ENCODE measurements at regions not wholly inside any gene's neighbourhood (a gene's known extent, or its start where the extent isn't known, plus 50 kb on each side); places are given as distances from the start of the nearest gene placed in this dataset.

DNA sequence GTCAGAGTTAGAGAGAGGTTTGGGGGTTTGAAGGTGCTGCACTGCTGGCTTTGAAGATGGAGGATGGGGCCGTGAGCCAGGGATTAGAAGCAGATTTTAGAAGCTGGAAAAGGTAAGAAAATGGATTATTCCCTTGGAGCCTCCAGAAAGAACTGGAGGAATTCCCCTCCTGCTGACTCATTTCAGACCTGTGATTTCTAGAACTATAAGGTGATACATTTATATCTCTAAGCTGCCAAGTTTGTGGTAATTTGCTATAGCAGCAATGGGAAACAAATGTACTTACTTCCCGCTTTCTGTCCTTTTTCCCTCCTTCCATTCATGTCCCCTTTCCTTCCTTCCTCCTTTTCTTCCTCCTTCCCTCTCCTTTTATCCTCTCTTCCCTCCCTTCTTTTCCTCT lies 78.5 kb upstream of the PCDH8 start:
- no peak overlapping the region for H3K4me3 ChIP-seq (ENCODE audit: low read depth, low read length)
- ChIA-PET CTCF (no interaction called here), POLR2A (no interaction called here)
- no peak for DNase-seq (ENCODE audit: low read depth, low spot score)
- no peak for TF ChIP-seq CTCF (IDR thresholded peaks at IDR 0.05; ENCODE audit: insufficient read depth, low read length, missing control alignments)

DNA sequence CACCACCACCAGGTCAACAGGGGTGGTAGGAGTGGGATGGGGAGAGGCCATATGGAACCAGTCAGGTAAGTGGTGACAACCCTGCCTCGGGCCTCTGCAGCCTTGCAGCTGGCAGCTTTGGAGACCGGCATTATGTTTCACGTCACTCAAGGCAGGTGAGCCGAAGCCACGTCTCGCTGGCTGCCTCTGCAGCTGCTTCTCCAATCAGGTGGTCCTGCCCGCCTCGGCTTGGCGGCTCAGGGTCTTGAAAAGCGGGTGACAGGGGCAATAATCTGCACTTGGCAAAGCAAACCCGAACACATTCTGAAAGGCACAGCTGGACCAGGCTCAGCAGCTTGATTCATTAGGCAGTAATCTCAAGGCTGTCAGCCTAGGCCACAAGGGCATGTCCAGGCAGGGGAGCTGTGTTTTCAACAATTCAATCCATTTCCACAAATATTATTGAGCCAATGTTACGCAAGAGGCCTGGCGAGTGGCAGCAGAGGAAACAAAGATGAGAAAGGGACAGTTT lies 77.4 kb upstream of the PCDH8 start:
- DNase-seq (ENCODE audit: low read depth, low spot score) = no peak
- no peak overlapping the region for H3K4me3 ChIP-seq (ENCODE audit: low read depth, low read length)
- TF ChIP-seq CTCF (IDR thresholded peaks at IDR 0.05; ENCODE audit: insufficient read depth, low read length, missing control alignments) = no peak
- ChIA-PET CTCF (no interaction called here), POLR2A (no interaction called here)

DNA sequence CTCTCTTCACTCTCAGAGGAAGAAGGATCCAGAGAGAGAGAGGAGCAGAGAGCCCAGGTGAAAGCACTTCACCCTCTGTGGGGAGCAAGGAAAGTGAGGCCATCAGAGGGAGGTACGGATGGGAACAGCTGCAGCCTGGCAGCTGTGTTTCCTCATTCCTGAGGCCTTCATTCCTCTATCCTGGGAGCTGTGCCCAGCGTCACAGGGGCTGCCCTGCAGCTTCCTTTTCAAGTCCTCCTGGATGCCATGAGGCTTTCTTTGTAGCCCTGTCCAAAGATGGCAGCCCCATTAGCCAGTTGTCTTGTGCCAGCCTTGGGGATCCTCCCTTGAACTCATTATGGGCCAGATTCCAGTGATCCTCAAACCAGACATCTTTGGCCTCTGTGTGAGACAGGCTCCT lies 76.8 kb upstream of the PCDH8 start:
- ChIA-PET CTCF (no interaction called here), POLR2A (no interaction called here)
- no peak for TF ChIP-seq CTCF (IDR thresholded peaks at IDR 0.05; ENCODE audit: insufficient read depth, low read length, missing control alignments)
- no peak for DNase-seq (ENCODE audit: low read depth, low spot score)
- no peak overlapping the region for H3K4me3 ChIP-seq (ENCODE audit: low read depth, low read length)

DNA sequence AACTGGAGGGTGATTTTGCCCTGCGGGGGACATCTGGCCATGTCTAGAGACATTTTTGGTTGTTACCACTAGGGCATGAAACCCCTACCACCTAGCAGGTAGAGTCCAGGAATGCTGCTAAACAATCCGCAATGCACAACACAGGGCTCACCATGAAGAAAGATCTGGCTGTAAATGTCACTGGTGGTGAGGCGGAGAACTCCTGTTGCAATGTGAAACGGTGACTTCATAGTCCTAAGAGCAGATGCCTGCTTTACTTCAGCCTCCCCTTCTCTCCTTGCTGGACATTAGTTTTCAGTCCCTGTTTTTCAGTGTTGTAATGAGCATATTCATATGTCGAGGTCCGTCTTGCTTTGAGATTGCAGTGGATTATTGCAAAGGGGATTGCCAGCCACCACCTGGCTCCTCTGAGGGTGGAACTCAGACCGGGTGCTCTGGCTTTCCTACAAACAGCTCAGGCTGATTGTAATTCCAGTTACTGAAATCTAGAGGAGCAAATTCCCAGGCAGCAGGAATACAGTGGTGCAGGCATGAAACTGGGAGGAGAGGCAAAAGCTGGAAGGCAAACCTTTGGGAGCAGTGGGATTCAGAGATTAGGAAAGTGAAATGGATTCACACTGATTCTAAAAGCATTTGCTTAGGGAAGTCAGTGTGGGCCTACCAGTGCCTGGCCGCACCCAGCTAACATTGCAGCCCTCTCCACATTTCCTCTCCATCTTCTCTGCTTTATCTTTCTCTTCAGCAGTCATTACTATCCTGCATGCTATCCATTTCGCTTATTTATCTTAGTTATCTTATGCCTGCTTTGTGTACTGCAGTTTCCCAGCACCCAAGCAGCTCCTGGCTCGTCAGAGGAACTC lies 76.1 kb upstream of the PCDH8 start:
- TF ChIP-seq CTCF (IDR thresholded peaks at IDR 0.05; ENCODE audit: insufficient read depth, low read length, missing control alignments) = no peak
- H3K4me3 ChIP-seq (ENCODE audit: low read depth, low read length) = no peak overlapping the region
- ChIA-PET POLR2A (no interaction called here), CTCF (no interaction called here)
- DNase-seq (ENCODE audit: low read depth, low spot score) = no peak

DNA sequence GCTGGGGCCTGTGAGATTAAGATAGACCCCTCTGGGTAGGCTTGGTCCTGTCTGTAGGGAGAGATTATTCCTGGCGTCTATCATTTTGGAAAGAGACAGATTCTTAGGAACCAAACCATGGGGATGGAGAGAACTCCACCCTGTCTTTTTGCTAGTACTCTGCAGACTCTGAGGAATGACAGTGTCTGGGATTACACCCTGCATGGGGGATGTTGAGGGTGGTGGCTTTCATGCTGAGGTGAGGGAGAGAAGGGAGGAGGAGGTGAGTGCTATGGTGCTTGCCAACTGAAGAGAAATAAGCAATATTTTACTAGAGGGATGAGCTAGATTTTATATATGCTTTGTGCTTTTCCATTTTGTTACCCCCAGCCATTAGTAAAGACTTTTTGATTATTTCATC lies 74.5 kb upstream of the PCDH8 start:
- CTCF ChIA-PET = no interaction called here
- POLR2A ChIA-PET = no interaction called here
- DNase-seq (ENCODE audit: low read depth, low spot score) = no peak
- no peak for TF ChIP-seq CTCF (IDR thresholded peaks at IDR 0.05; ENCODE audit: insufficient read depth, low read length, missing control alignments)
- H3K4me3 ChIP-seq (ENCODE audit: low read depth, low read length) = no peak overlapping the region

DNA sequence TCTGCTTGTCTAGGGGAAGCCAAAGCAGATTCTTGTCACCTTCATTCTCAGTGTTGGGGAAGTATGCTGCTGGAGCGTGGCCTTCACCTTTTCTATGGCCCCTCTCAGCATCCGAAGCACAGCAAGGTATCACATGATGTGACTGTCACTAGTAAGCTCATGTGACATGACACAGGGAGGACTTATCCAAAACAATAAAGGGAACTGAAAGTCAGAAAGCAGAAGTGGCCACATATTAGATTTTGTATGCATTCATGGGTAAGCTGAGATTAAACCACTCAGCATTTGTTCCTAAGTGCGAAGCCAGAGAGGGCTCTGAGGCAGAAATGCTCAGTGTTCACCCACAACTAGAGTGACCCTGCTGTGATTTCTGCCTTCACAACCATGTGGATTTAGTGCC lies 72.8 kb upstream of the PCDH8 start:
- ChIA-PET CTCF (interaction anchor here (1.3 kb wide), 1 partner anchor 46 kb away, joined by 3 read pairs; no protein-coding TSS in a partner anchor), POLR2A (no interaction called here)
- H3K4me3 ChIP-seq (ENCODE audit: low read depth, low read length) = no peak overlapping the region
- DNase-seq (ENCODE audit: low read depth, low spot score) = no peak
- TF ChIP-seq CTCF (IDR thresholded peaks at IDR 0.05; ENCODE audit: insufficient read depth, low read length, missing control alignments) = no peak

All from AG04449 (cell line).